Left lung (tissue), 4 donors: ENCODE measurements at regions not wholly inside any gene's neighbourhood (a gene's known extent, or its start where the extent isn't known, plus 50 kb on each side); places are given as distances from the start of the nearest gene placed in this dataset.

Experiments used
- ATAC-seq: fragments of 200-7000 bp; cut with Tn5 transposase; one replicate; pipeline ENCODE4 v1.9.1; 2020; ENCODE audit warnings: moderate library complexity
- DNase-seq, 4 donors: peaks; one replicate each; pipeline ENCODE4 v3.0.0-alpha.2; 2013 to 2020
- H3K27ac ChIP-seq, 2 donors: fragments of 200-600 bp; sonication (generic) in 1 of 2; one replicate each; pipeline versions ENCODE4 v1.5.0 to v1.8.0; 2020 to 2021
- H3K27me3 ChIP-seq, 2 donors: fragments of 200-600 bp; sonication (generic) in 1 of 2; one replicate each; pipeline versions ENCODE4 v1.5.0 to v1.8.0; 2020 to 2021
- H3K36me3 ChIP-seq, 2 donors: fragments of 200-600 bp; sonication (generic) in 1 of 2; one replicate each; pipeline versions ENCODE4 v1.5.0 to v1.8.0; 2020 to 2021
- H3K4me1 ChIP-seq, 2 donors: fragments of 200-600 bp; one replicate each; pipeline ENCODE4 v1.8.0; 2021
- H3K4me3 ChIP-seq, 2 donors: fragments of 200-600 bp; sonication (generic) in 1 of 2; one replicate each; pipeline versions ENCODE4 v1.5.0 to v1.8.0; 2020 to 2021; ENCODE audit warnings: mild to moderate bottlenecking in 1 of 2
- H3K9me3 ChIP-seq, 2 donors: fragments of 200-600 bp; sonication (generic) in 1 of 2; one replicate each; pipeline versions ENCODE4 v1.5.0 to v1.8.0; 2020 to 2021
- CTCF ChIP-seq, 2 donors: fragments of 200-600 bp; sonication (generic) in 1 of 2; IDR thresholded peaks; one replicate each; pipeline versions ENCODE4 v1.5.0 to v1.8.0; 2021; ENCODE audit warnings: antibody characterized with exemption in 2 of 2
- intact Hi-C, 2 donors: fragments of 100-400 bp; cut with DNase I; formaldehyde crosslinking; loops; one replicate each; pipeline versions ENCODE4 v1.11.2 to v1.14.2; 2022
- donor health status: DM: no; HTN: yes; CAD: no.
- donor health status: DM: no; HTN: no; CAD: no.

- intact Hi-C loops = no loop called here
- Histone ChIP-seq H3K36me3 (no peaks in the 10 kb centered on the region), H3K27ac (peak overlapping the region in 1 of 2 donors; percentile 48), H3K4me3 (no peak overlapping the region), H3K9me3 (no peaks in the 10 kb centered on the region), H3K27me3 (no peaks in the 10 kb centered on the region), H3K4me1 (peaks cover 7 to 8% of the 10 kb centered on the region in 2 donors)
- ATAC-seq = peak; percentile 14
- TF ChIP-seq CTCF (IDR thresholded peaks at IDR 0.05) = no peak
- DNase-seq = peak in 2 of 4 donors; percentile 91 to 94
These were observed 95.4 kb downstream of the CTAGE1 start for GRCh38 chr18:22322243-22322691.

GRCh38 chr18:22320771-22321170 lies 96.9 kb downstream of the CTAGE1 start:
- Histone ChIP-seq H3K4me1 (peaks cover 7 to 8% of the 10 kb centered on the region in 2 donors), H3K9me3 (no peaks in the 10 kb centered on the region), H3K36me3 (no peaks in the 10 kb centered on the region), H3K27ac (no peak overlapping the region), H3K27me3 (no peaks in the 10 kb centered on the region), H3K4me3 (no peak overlapping the region)
- TF ChIP-seq CTCF (IDR thresholded peaks at IDR 0.05) = no peak
- DNase-seq = no peak
- intact Hi-C loops = no loop called here
- no peak for ATAC-seq

- intact Hi-C loops = no loop called here
- no peak for TF ChIP-seq CTCF (IDR thresholded peaks at IDR 0.05)
- Histone ChIP-seq H3K4me1 (peaks cover 7 to 8% of the 10 kb centered on the region in 2 donors), H3K27me3 (no peaks in the 10 kb centered on the region), H3K4me3 (no peak overlapping the region), H3K27ac (no peak overlapping the region), H3K9me3 (no peaks in the 10 kb centered on the region), H3K36me3 (no peaks in the 10 kb centered on the region)
- ATAC-seq (no peak), DNase-seq (no peak)
These were observed 97.6 kb downstream of the CTAGE1 start for GRCh38 chr18:22320155-22320554.

- H3K4me3 ChIP-seq = no peak overlapping the region
- H3K27ac ChIP-seq = peak overlapping the region in 1 of 2 donors; percentile 21
- H3K27me3 ChIP-seq = no peaks in the 10 kb centered on the region
- peak in 1 of 4 donors; percentile 86 for DNase-seq
- H3K36me3 ChIP-seq = no peaks in the 10 kb centered on the region
- intact Hi-C loops = no loop called here
- no peak for TF ChIP-seq CTCF (IDR thresholded peaks at IDR 0.05)
- peak; percentile 52 for ATAC-seq
- peaks cover under 1% of the 10 kb centered on the region in 2 donors for H3K4me1 ChIP-seq
- H3K9me3 ChIP-seq = no peaks in the 10 kb centered on the region
These were observed 98.8 kb downstream of the CTAGE1 start for GRCh38 chr18:22318745-22319407.

GRCh38 chr18:22314420-22314819 lies 103.3 kb downstream of the CTAGE1 start:
- TF ChIP-seq CTCF (IDR thresholded peaks at IDR 0.05) = no peak
- Histone ChIP-seq H3K27ac (peak overlapping the region in 1 of 2 donors; percentile 39), H3K36me3 (no peaks in the 10 kb centered on the region), H3K9me3 (no peaks in the 10 kb centered on the region), H3K4me1 (no peaks in the 10 kb centered on the region), H3K27me3 (no peaks in the 10 kb centered on the region), H3K4me3 (no peak overlapping the region)
- DNase-seq = peak in 1 of 4 donors; percentile 50
- intact Hi-C loops = no loop called here
- ATAC-seq = peak; percentile 51
